Activated naive CD8-positive, alpha-beta T cell treated with anti-CD3 and anti-CD28 coated beads, Interleukin-2, amount 50 U/mL, for 24 hours (primary cell): ENCODE measurements at regions not wholly inside any gene's neighbourhood (a gene's known extent, or its start where the extent isn't known, plus 50 kb on each side); places are given as distances from the start of the nearest gene placed in this dataset.
"Not testable (repeated sequence)": the region's sequence is repeated elsewhere in the genome, so short reads cannot be mapped to it uniquely, and the experiment has no call there.

Experiments used
- ATAC-seq: fragments of 150-1000 bp; cut with Tn5 transposase; one replicate; pipeline ENCODE4 v1.10.0; 2021
- DNase-seq: peaks from one replicate; pipeline ENCODE4 v3.0.0; 2021
- H3K27ac Mint-ChIP-seq: one replicate; pipeline ENCODE4 v1.8.0; 2021; ENCODE audit warnings: mild to moderate bottlenecking, mixed read lengths
- H3K27me3 Mint-ChIP-seq: one replicate; pipeline ENCODE4 v1.8.0; 2021; ENCODE audit warnings: mixed read lengths
- H3K36me3 Mint-ChIP-seq: one replicate; pipeline ENCODE4 v1.8.0; 2021; ENCODE audit warnings: low read depth, mixed read lengths
- H3K4me1 Mint-ChIP-seq: one replicate; pipeline ENCODE4 v1.8.0; 2021; ENCODE audit warnings: mixed read lengths
- H3K4me3 Mint-ChIP-seq: one replicate; pipeline ENCODE4 v1.8.0; 2021; ENCODE audit warnings: mild to moderate bottlenecking, moderate library complexity, mixed read lengths
- H3K9me3 Mint-ChIP-seq: one replicate; pipeline ENCODE4 v1.8.0; 2021; ENCODE audit warnings: mixed read lengths

DNA sequence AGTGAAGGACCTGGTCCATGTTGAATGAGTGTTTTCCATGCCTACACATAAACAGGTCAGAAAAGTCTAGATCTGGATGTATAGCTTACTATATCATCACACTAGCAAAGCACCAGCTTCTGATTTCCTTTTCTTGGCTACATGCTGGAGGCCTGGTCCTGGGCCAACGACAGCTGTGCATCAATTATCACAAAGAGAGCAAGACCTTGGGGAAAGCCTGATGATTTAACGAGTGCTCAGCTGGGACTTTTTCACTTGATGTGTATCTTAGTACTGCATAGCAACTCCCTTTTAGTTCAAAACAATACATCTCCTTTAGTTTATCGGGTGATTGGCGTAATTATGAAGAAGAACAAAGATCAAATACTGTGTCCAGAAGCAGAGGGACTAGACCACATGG is 358.2 kb downstream of the KIF2B start:
- Mint-ChIP-seq H3K27me3 (no peaks in the 10 kb centered on the region), H3K27ac (no peak overlapping the region), H3K36me3 (no peaks in the 10 kb centered on the region), H3K9me3 (peaks cover 7% of the 10 kb centered on the region), H3K4me1 (no peaks in the 10 kb centered on the region), H3K4me3 (no peak overlapping the region)
- ATAC-seq = no peak
- no peak for DNase-seq

- DNase-seq = no peak
- Mint-ChIP-seq H3K4me3 (no peak overlapping the region), H3K9me3 (peaks cover 5% of the 10 kb centered on the region), H3K4me1 (no peaks in the 10 kb centered on the region), H3K36me3 (no peaks in the 10 kb centered on the region), H3K27me3 (no peaks in the 10 kb centered on the region), H3K27ac (no peak overlapping the region)
- ATAC-seq = no peak
Observed at GRCh38 chr17:54191261-54191660, 368.5 kb downstream of the KIF2B start.

- Mint-ChIP-seq H3K9me3 (peaks cover 5% of the 10 kb centered on the region), H3K36me3 (no peaks in the 10 kb centered on the region)
Observed at GRCh38 chr17:54194268-54194667, 371.5 kb downstream of the KIF2B start.

DNA sequence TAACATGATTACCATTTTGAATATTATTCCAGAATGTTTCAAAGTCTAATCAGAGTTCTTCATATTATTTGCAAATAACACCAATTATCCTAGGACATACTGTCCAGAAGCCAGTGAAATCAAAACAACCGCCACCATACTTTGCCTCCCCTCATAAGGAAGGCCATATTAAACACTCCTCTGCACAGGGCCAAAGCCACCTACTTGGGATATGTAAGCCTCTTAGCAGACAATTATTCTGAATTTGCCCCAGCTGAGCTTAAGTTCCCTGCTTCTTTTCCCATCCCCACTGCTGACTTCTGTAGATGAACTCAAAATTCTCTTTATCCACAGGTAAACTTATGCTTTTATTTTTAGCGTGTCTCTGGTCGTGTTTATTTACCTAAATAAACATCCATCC is 374.0 kb downstream of the KIF2B start:
- Mint-ChIP-seq H3K4me3 (no peak overlapping the region), H3K36me3 (no peaks in the 10 kb centered on the region), H3K9me3 (peaks cover 5% of the 10 kb centered on the region), H3K4me1 (no peaks in the 10 kb centered on the region), H3K27me3 (no peaks in the 10 kb centered on the region), H3K27ac (no peak overlapping the region)
- ATAC-seq (no peak), DNase-seq (no peak)

More at GRCh38 chr17:54194268-54194667, 371.5 kb downstream of the KIF2B start:
- H3K27me3 Mint-ChIP-seq = no peaks in the 10 kb centered on the region
- DNase-seq = no peak
- H3K4me1 Mint-ChIP-seq = no peaks in the 10 kb centered on the region
- ATAC-seq = no peak
- no peak overlapping the region for H3K27ac Mint-ChIP-seq
- H3K4me3 Mint-ChIP-seq = no peak overlapping the region

- ATAC-seq, H3K4me3 Mint-ChIP-seq, H3K36me3 Mint-ChIP-seq, DNase-seq, H3K27ac Mint-ChIP-seq, H3K9me3 Mint-ChIP-seq, H3K27me3 Mint-ChIP-seq, H3K4me1 Mint-ChIP-seq: not testable (repeated sequence)
Observed at GRCh38 chr17:54201380-54201779, 378.7 kb downstream of the KIF2B start.

DNA sequence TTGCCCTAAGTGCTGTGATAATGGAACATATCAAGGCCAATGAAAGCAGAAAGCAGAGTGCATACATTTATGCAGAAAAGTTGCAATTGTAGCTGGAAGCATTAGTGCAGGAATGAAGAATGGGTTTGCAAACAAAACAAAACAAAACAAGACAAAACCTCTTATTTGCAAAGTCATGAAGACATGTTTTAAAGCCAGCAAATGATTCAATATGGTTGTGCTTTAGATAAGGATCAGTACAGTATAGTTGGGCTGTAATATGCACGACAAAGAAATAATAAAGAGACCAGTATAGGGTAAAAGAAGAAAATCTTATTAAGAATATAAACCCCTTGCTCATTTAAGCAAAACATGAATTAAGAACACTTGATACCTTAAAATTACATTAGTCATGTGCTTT is 398.1 kb downstream of the KIF2B start:
- ATAC-seq = no peak
- no peaks in the 10 kb centered on the region for H3K36me3 Mint-ChIP-seq
- no peak for DNase-seq
- peaks cover 9% of the 10 kb centered on the region for H3K9me3 Mint-ChIP-seq
- H3K27ac Mint-ChIP-seq = no peak overlapping the region
- no peaks in the 10 kb centered on the region for H3K4me1 Mint-ChIP-seq
- H3K4me3 Mint-ChIP-seq = no peak overlapping the region
- H3K27me3 Mint-ChIP-seq = no peaks in the 10 kb centered on the region

- no peak for DNase-seq
- Mint-ChIP-seq H3K4me1 (no peaks in the 10 kb centered on the region), H3K27ac (no peak overlapping the region), H3K9me3 (peaks cover 9% of the 10 kb centered on the region), H3K27me3 (no peaks in the 10 kb centered on the region), H3K36me3 (no peaks in the 10 kb centered on the region), H3K4me3 (no peak overlapping the region)
- ATAC-seq = no peak
Observed at GRCh38 chr17:54221499-54221898, 398.8 kb downstream of the KIF2B start.

DNA sequence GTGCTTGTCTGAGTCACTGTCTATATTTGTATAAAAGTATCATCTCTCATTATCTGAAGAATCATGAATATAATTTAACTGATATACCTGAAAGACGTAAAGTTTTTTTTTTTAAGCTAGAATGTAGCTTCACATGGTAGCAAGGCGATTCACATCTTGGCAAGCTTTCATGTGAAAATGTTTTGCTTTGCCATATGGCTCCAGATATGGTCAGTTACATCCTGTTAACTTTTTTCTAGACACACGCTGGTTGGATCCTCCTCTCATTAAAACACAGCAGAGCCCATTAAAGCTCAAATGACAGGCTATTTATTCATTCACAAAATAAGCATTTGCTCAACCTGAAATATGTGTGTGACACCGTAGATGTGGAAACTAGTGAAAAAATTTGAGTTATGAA is 412.8 kb downstream of the KIF2B start:
- Mint-ChIP-seq H3K27me3 (no peaks in the 10 kb centered on the region), H3K36me3 (no peaks in the 10 kb centered on the region), H3K27ac (no peak overlapping the region), H3K4me1 (no peaks in the 10 kb centered on the region), H3K4me3 (no peak overlapping the region), H3K9me3 (peaks cover 5% of the 10 kb centered on the region)
- ATAC-seq = no peak
- DNase-seq = no peak

- DNase-seq = no peak
- no peak overlapping the region for H3K4me3 Mint-ChIP-seq
- H3K4me1 Mint-ChIP-seq = no peaks in the 10 kb centered on the region
- peaks cover 9% of the 10 kb centered on the region for H3K9me3 Mint-ChIP-seq
- no peak for ATAC-seq
- H3K36me3 Mint-ChIP-seq = no peaks in the 10 kb centered on the region
- no peak overlapping the region for H3K27ac Mint-ChIP-seq
- H3K27me3 Mint-ChIP-seq = no peaks in the 10 kb centered on the region
Observed at GRCh38 chr17:54237911-54238515, 415.3 kb downstream of the KIF2B start.

DNA sequence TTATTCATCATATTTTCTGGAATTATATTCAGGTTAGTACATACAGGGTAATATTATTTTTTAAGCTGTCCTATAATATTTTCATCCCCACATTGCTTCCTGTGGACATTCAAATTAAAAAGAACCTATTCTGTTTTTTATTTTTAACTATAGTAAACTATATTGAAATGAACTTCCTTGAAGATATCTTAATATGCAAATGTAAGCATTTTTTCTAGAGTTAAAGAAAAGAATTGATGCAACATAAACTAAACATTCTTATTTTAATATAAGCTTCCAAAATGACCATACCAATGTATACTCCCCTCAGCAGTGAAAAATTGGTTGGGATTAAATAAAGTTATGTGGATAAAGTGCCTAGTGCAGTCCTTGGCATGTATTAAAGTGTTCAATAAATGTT is 416.6 kb downstream of the KIF2B start:
- no peak overlapping the region for H3K4me3 Mint-ChIP-seq
- H3K9me3 Mint-ChIP-seq = peaks cover 17% of the 10 kb centered on the region
- H3K27ac Mint-ChIP-seq = no peak overlapping the region
- H3K4me1 Mint-ChIP-seq = no peaks in the 10 kb centered on the region
- no peaks in the 10 kb centered on the region for H3K27me3 Mint-ChIP-seq
- H3K36me3 Mint-ChIP-seq = no peaks in the 10 kb centered on the region
- DNase-seq (no peak), ATAC-seq (no peak)

DNA sequence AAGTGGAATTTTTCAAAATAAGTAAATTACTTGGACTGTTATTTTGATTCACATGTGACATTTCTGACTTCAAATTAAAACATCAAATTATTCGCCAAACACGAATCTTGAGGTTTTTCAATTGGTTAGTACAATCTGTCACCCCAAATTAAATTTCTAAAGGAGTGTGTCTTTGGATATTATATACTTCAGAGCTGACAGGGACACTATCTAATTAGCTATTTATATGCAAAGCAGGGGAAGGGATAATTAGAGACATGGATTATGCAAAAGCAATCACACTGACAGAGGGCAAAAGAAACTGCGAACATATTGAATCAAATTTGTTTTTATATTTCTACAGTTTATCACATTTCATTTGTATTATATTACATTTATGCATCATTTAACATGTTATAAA is 433.0 kb downstream of the KIF2B start:
- ATAC-seq (no peak), DNase-seq (no peak)
- Mint-ChIP-seq H3K4me1 (no peaks in the 10 kb centered on the region), H3K27me3 (no peaks in the 10 kb centered on the region), H3K36me3 (no peaks in the 10 kb centered on the region), H3K27ac (no peak overlapping the region), H3K4me3 (no peak overlapping the region), H3K9me3 (no peaks in the 10 kb centered on the region)

- no peak overlapping the region for H3K4me3 Mint-ChIP-seq
- no peaks in the 10 kb centered on the region for H3K36me3 Mint-ChIP-seq
- DNase-seq (no peak), ATAC-seq (no peak)
- no peaks in the 10 kb centered on the region for H3K4me1 Mint-ChIP-seq
- H3K27me3 Mint-ChIP-seq = no peaks in the 10 kb centered on the region
- no peaks in the 10 kb centered on the region for H3K9me3 Mint-ChIP-seq
- no peak overlapping the region for H3K27ac Mint-ChIP-seq
Observed at GRCh38 chr17:54256401-54256929, 433.7 kb downstream of the KIF2B start.

GRCh38 chr17:54257440-54257839 is 434.7 kb downstream of the KIF2B start:
- ATAC-seq (no peak), DNase-seq (no peak)
- no peaks in the 10 kb centered on the region for H3K36me3 Mint-ChIP-seq
- H3K4me3 Mint-ChIP-seq = no peak overlapping the region
- H3K27ac Mint-ChIP-seq = no peak overlapping the region
- H3K27me3 Mint-ChIP-seq = no peaks in the 10 kb centered on the region
- H3K9me3 Mint-ChIP-seq = no peaks in the 10 kb centered on the region
- H3K4me1 Mint-ChIP-seq = no peaks in the 10 kb centered on the region

DNA sequence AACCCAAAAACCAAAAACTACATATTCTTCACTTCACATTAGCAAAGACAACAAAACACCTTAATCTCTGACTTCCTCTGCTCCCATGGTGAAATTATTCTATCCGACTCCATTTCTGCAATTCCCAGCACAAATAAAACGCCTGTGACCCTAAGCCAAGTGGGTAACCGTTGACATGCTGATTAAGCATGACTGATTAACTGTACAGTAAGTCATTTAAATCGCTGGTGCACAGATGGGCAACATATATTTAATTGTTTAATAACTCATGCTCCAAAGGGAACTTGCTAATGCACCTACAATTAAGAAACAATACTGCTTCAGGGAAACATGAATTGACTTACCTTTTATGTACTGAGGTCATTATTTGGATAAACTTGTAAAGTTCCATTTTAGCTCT is 436.7 kb downstream of the KIF2B start:
- ATAC-seq (no peak), DNase-seq (no peak)
- no peak overlapping the region for H3K4me3 Mint-ChIP-seq
- H3K9me3 Mint-ChIP-seq = peaks cover 5% of the 10 kb centered on the region
- no peaks in the 10 kb centered on the region for H3K4me1 Mint-ChIP-seq
- H3K27me3 Mint-ChIP-seq = no peaks in the 10 kb centered on the region
- no peaks in the 10 kb centered on the region for H3K36me3 Mint-ChIP-seq
- H3K27ac Mint-ChIP-seq = no peak overlapping the region

- Mint-ChIP-seq H3K4me1 (no peaks in the 10 kb centered on the region), H3K27ac (no peak overlapping the region), H3K4me3 (no peak overlapping the region), H3K9me3 (peaks cover 15% of the 10 kb centered on the region), H3K36me3 (no peaks in the 10 kb centered on the region), H3K27me3 (no peaks in the 10 kb centered on the region)
- ATAC-seq (no peak), DNase-seq (no peak)
Observed at GRCh38 chr17:54261465-54261864, 438.7 kb downstream of the KIF2B start.

- no peak for ATAC-seq
- Mint-ChIP-seq H3K36me3 (no peaks in the 10 kb centered on the region), H3K9me3 (peaks cover 36% of the 10 kb centered on the region), H3K27me3 (no peaks in the 10 kb centered on the region), H3K4me1 (no peaks in the 10 kb centered on the region), H3K27ac (no peak overlapping the region), H3K4me3 (no peak overlapping the region)
- DNase-seq = no peak
Observed at GRCh38 chr17:54269881-54270280, 447.2 kb downstream of the KIF2B start.
